T-helper 17 cell (primary cell): ENCODE measurements at regions not wholly inside any gene's neighbourhood (a gene's known extent, or its start where the extent isn't known, plus 50 kb on each side); places are given as distances from the start of the nearest gene placed in this dataset.

Source experiments
- ATAC-seq: fragments of 150-1000 bp; cut with Tn5 transposase; 2 replicates; pipeline ENCODE4 v1.10.0; 2021; ENCODE audit warnings: mild to moderate bottlenecking, moderate library complexity
- DNase-seq, 3 donors: peaks; one replicate each; pipeline versions ENCODE4 v3.0.0 to v3.0.0-alpha.2; 2020 to 2021
- H3K9me3 ChIP-seq: one replicate; pipeline ENCODE4 v1.7.0; 2013; ENCODE audit warnings: low read length, mild to moderate bottlenecking; ENCODE audit not compliant: control insufficient read depth, poor library complexity, severe bottlenecking
- H3K27ac Mint-ChIP-seq: one replicate; pipeline ENCODE4 v1.8.0; 2022; ENCODE audit warnings: mild to moderate bottlenecking, moderate library complexity, mixed read lengths
- H3K27me3 Mint-ChIP-seq: one replicate; pipeline ENCODE4 v1.8.0; 2022; ENCODE audit warnings: mixed read lengths
- H3K36me3 Mint-ChIP-seq: one replicate; pipeline ENCODE4 v1.8.0; 2022; ENCODE audit warnings: low read depth, mixed read lengths
- H3K4me1 Mint-ChIP-seq: one replicate; pipeline ENCODE4 v1.8.0; 2022; ENCODE audit warnings: mild to moderate bottlenecking, mixed read lengths
- H3K4me3 Mint-ChIP-seq: one replicate; pipeline ENCODE4 v1.8.0; 2022; ENCODE audit warnings: mild to moderate bottlenecking, moderate library complexity, mixed read lengths

- Mint-ChIP-seq H3K4me1 (peaks cover 2% of the 10 kb centered on the region), H3K4me3 (no peak overlapping the region), H3K27me3 (no peaks in the 10 kb centered on the region), H3K36me3 (peaks cover 3% of the 10 kb centered on the region), H3K27ac (no peak overlapping the region)
- no peaks in the 10 kb centered on the region for H3K9me3 ChIP-seq
- ATAC-seq (no peak), DNase-seq (no peak)
Observed at GRCh38 chrX:39721566-39722279, 376.0 kb downstream of the BCOR start.

- Mint-ChIP-seq H3K36me3 (peaks cover 3% of the 10 kb centered on the region), H3K4me3 (no peak overlapping the region), H3K27ac (no peak overlapping the region), H3K27me3 (no peaks in the 10 kb centered on the region), H3K4me1 (peaks cover 2% of the 10 kb centered on the region)
- DNase-seq, result no peak
- peak; percentile 89 for ATAC-seq
- H3K9me3 ChIP-seq, result no peaks in the 10 kb centered on the region
Observed at GRCh38 chrX:39724544-39724943, 373.2 kb downstream of the BCOR start.

GRCh38 chrX:39725114-39725513 is 372.6 kb downstream of the BCOR start:
- Mint-ChIP-seq H3K27me3 (no peaks in the 10 kb centered on the region), H3K27ac (no peak overlapping the region), H3K36me3 (peaks cover 3% of the 10 kb centered on the region), H3K4me3 (no peak overlapping the region), H3K4me1 (peaks cover 2% of the 10 kb centered on the region)
- DNase-seq, result no peak
- no peak for ATAC-seq
- H3K9me3 ChIP-seq, result no peaks in the 10 kb centered on the region

- Mint-ChIP-seq H3K4me1 (peaks cover 7% of the 10 kb centered on the region), H3K27ac (no peak overlapping the region), H3K36me3 (peaks cover 3% of the 10 kb centered on the region), H3K27me3 (no peaks in the 10 kb centered on the region), H3K4me3 (no peak overlapping the region)
- no peak for ATAC-seq
- H3K9me3 ChIP-seq, result no peaks in the 10 kb centered on the region
- DNase-seq, result no peak
Observed at GRCh38 chrX:39725928-39726619, 371.7 kb downstream of the BCOR start.

GRCh38 chrX:39726771-39727170 is 371.0 kb downstream of the BCOR start:
- H3K4me3 Mint-ChIP-seq, result no peak overlapping the region
- no peak for DNase-seq
- H3K4me1 Mint-ChIP-seq, result peaks cover 7% of the 10 kb centered on the region
- peaks cover 3% of the 10 kb centered on the region for H3K36me3 Mint-ChIP-seq
- no peak for ATAC-seq
- no peaks in the 10 kb centered on the region for H3K27me3 Mint-ChIP-seq
- H3K9me3 ChIP-seq, result no peaks in the 10 kb centered on the region
- no peak overlapping the region for H3K27ac Mint-ChIP-seq

- Mint-ChIP-seq H3K27me3 (no peaks in the 10 kb centered on the region), H3K4me3 (no peak overlapping the region), H3K36me3 (peaks cover 3% of the 10 kb centered on the region), H3K27ac (no peak overlapping the region), H3K4me1 (peaks cover 7% of the 10 kb centered on the region)
- DNase-seq (no peak), ATAC-seq (no peak)
- H3K9me3 ChIP-seq, result no peaks in the 10 kb centered on the region
Observed at GRCh38 chrX:39728025-39728424, 369.7 kb downstream of the BCOR start.

GRCh38 chrX:39728852-39729598 is 368.7 kb downstream of the BCOR start:
- Mint-ChIP-seq H3K4me1 (peaks cover 7% of the 10 kb centered on the region), H3K4me3 (no peak overlapping the region), H3K36me3 (no peaks in the 10 kb centered on the region), H3K27me3 (no peaks in the 10 kb centered on the region), H3K27ac (no peak overlapping the region)
- ATAC-seq (no peak), DNase-seq (no peak)
- no peaks in the 10 kb centered on the region for H3K9me3 ChIP-seq

- no peak for DNase-seq
- Mint-ChIP-seq H3K27me3 (no peaks in the 10 kb centered on the region), H3K27ac (no peak overlapping the region), H3K36me3 (no peaks in the 10 kb centered on the region), H3K4me1 (peaks cover 5% of the 10 kb centered on the region), H3K4me3 (no peak overlapping the region)
- no peak for ATAC-seq
- H3K9me3 ChIP-seq, result no peaks in the 10 kb centered on the region
Observed at GRCh38 chrX:39729981-39730661, 367.6 kb downstream of the BCOR start.

GRCh38 chrX:39730662-39731329 is 367.0 kb downstream of the BCOR start:
- peaks cover 5% of the 10 kb centered on the region for H3K4me1 Mint-ChIP-seq
- no peaks in the 10 kb centered on the region for H3K36me3 Mint-ChIP-seq
- H3K27me3 Mint-ChIP-seq, result no peaks in the 10 kb centered on the region
- H3K9me3 ChIP-seq, result no peaks in the 10 kb centered on the region
- H3K27ac Mint-ChIP-seq, result peak overlapping the region; percentile 32
- H3K4me3 Mint-ChIP-seq, result peak overlapping the region; percentile 50
- peak; percentile 16 to 20 (median 17) for DNase-seq
- ATAC-seq, result peak; percentile 72

- H3K27me3 Mint-ChIP-seq, result no peaks in the 10 kb centered on the region
- no peak overlapping the region for H3K4me3 Mint-ChIP-seq
- H3K9me3 ChIP-seq, result no peaks in the 10 kb centered on the region
- H3K27ac Mint-ChIP-seq, result peak overlapping the region; percentile 32
- no peak for ATAC-seq
- peaks cover 5% of the 10 kb centered on the region for H3K4me1 Mint-ChIP-seq
- DNase-seq, result no peak
- H3K36me3 Mint-ChIP-seq, result no peaks in the 10 kb centered on the region
Observed at GRCh38 chrX:39731330-39731667, 366.5 kb downstream of the BCOR start.

GRCh38 chrX:39731735-39732134 is 366.0 kb downstream of the BCOR start:
- Mint-ChIP-seq H3K36me3 (no peaks in the 10 kb centered on the region), H3K4me3 (no peak overlapping the region), H3K27ac (peak overlapping the region; percentile 39), H3K4me1 (peaks cover 5% of the 10 kb centered on the region), H3K27me3 (no peaks in the 10 kb centered on the region)
- H3K9me3 ChIP-seq, result no peaks in the 10 kb centered on the region
- no peak for DNase-seq
- no peak for ATAC-seq

GRCh38 chrX:39733745-39734144 is 364.0 kb downstream of the BCOR start:
- DNase-seq (no peak), ATAC-seq (no peak)
- no peaks in the 10 kb centered on the region for H3K9me3 ChIP-seq
- H3K27ac Mint-ChIP-seq, result no peak overlapping the region
- peaks cover 5% of the 10 kb centered on the region for H3K4me1 Mint-ChIP-seq
- H3K36me3 Mint-ChIP-seq, result no peaks in the 10 kb centered on the region
- H3K4me3 Mint-ChIP-seq, result no peak overlapping the region
- H3K27me3 Mint-ChIP-seq, result no peaks in the 10 kb centered on the region
